Stimulated activated naive CD8-positive, alpha-beta T cell treated with anti-CD3 and anti-CD28 coated beads, Interleukin-15, amount 100 ng/mL, for 72 hours (primary cell): ENCODE measurements at regions not wholly inside any gene's neighbourhood (a gene's known extent, or its start where the extent isn't known, plus 50 kb on each side); places are given as distances from the start of the nearest gene placed in this dataset.

Source experiments
- ATAC-seq: fragments of 150-1000 bp; cut with Tn5 transposase; 2 replicates; pipeline ENCODE4 v1.10.0; 2021; ENCODE audit warnings: mild to moderate bottlenecking, moderate library complexity
- DNase-seq, 2 donors: peaks; one replicate each; pipeline ENCODE4 v3.0.0; 2021 to 2022
- H3K27ac Mint-ChIP-seq, 2 donors: one replicate each; pipeline ENCODE4 v1.8.0; 2022; ENCODE audit warnings: mild to moderate bottlenecking in 2 of 2, mixed read lengths in 2 of 2, moderate library complexity in 2 of 2
- H3K27me3 Mint-ChIP-seq: one replicate; pipeline ENCODE4 v1.8.0; 2022; ENCODE audit warnings: mixed read lengths
- H3K4me1 Mint-ChIP-seq: one replicate; pipeline ENCODE4 v1.8.0; 2022; ENCODE audit warnings: mild to moderate bottlenecking, mixed read lengths
- H3K4me3 Mint-ChIP-seq, 2 donors: one replicate each; pipeline ENCODE4 v1.8.0; 2022; ENCODE audit warnings: mild to moderate bottlenecking in 2 of 2, mixed read lengths in 2 of 2, moderate library complexity in 1 of 2
- H3K9me3 Mint-ChIP-seq, 2 donors: one replicate each; pipeline ENCODE4 v1.8.0; 2022; ENCODE audit warnings: mixed read lengths in 2 of 2

DNA sequence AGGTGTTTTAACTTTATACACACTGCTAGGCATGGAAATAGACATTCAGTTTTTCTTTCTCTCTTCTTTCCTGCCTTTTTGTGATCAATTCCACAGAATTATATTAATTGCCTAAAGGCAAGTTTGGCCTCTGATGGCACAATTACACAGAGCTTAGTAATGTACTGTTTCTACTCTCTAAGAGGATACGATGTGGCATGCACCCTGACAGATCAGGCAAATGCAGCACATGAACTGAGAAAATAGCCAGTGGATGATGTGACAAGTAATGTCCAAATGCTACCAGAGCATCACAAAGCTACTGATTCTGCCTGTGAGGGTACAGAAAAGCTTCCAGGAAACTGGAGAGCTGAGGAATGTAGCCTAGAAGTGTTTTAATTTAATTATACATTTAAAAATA, 233.8 kb upstream of the PRR20A start:
- H3K27me3 Mint-ChIP-seq: no peaks in the 10 kb centered on the region
- DNase-seq (no peak), ATAC-seq (no peak)
- H3K4me1 Mint-ChIP-seq: no peaks in the 10 kb centered on the region
- no peak overlapping the region for H3K4me3 Mint-ChIP-seq
- peaks cover 0 to 9% of the 10 kb centered on the region in 2 donors for H3K9me3 Mint-ChIP-seq
- no peak overlapping the region for H3K27ac Mint-ChIP-seq

DNA sequence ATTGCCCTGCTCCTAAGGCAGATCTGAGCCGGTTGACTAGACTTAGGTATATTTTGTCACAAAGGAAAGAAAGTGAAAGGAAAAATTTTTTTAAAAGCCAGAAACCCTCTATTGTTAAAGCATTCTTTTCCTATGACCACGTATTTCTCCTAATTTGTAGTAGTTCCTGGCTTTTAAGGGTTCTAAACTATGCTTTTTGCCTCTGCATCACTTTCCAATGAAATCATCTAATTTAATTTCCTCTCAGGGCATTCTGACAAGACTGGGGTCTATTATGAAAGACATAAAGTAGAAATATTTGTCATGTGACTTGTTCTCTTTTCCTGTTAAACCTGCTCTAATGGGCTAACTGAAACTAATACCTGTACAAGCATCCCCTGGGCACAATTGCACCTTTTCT, 233.0 kb upstream of the PRR20A start:
- ATAC-seq (no peak), DNase-seq (no peak)
- H3K9me3 Mint-ChIP-seq: peaks cover 0 to 9% of the 10 kb centered on the region in 2 donors
- no peak overlapping the region for H3K4me3 Mint-ChIP-seq
- H3K27me3 Mint-ChIP-seq: no peaks in the 10 kb centered on the region
- H3K4me1 Mint-ChIP-seq: no peaks in the 10 kb centered on the region
- H3K27ac Mint-ChIP-seq: no peak overlapping the region

GRCh38 chr13:56909896-56910600, 230.7 kb upstream of the PRR20A start:
- H3K4me1 Mint-ChIP-seq: no peaks in the 10 kb centered on the region
- no peak overlapping the region for H3K27ac Mint-ChIP-seq
- ATAC-seq: no peak
- H3K27me3 Mint-ChIP-seq: no peaks in the 10 kb centered on the region
- no peak for DNase-seq
- H3K9me3 Mint-ChIP-seq: peaks cover 0 to 9% of the 10 kb centered on the region in 2 donors
- no peak overlapping the region for H3K4me3 Mint-ChIP-seq

DNA sequence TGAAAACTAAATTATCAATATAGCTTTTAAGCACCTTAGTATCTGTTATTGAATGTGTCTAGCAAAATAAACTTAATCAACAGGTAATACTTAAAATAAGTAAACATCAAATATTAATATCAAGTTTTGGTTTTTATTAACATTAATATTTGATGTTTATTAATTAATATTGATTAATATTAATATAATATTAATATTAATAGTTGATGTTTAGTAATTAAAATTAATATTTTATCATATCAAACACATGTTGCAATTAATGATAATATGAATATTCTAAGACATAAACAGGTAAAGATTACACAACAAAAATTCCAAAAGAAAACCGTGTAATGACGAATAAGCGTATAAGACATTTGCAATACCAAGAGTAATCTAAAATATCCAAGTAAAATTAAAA, 222.8 kb upstream of the PRR20A start:
- DNase-seq (no peak), ATAC-seq (no peak)
- Mint-ChIP-seq H3K4me3 (no peak overlapping the region), H3K9me3 (peaks cover 9 to 11% of the 10 kb centered on the region in 2 donors), H3K27ac (no peak overlapping the region), H3K27me3 (no peaks in the 10 kb centered on the region), H3K4me1 (no peaks in the 10 kb centered on the region)

DNA sequence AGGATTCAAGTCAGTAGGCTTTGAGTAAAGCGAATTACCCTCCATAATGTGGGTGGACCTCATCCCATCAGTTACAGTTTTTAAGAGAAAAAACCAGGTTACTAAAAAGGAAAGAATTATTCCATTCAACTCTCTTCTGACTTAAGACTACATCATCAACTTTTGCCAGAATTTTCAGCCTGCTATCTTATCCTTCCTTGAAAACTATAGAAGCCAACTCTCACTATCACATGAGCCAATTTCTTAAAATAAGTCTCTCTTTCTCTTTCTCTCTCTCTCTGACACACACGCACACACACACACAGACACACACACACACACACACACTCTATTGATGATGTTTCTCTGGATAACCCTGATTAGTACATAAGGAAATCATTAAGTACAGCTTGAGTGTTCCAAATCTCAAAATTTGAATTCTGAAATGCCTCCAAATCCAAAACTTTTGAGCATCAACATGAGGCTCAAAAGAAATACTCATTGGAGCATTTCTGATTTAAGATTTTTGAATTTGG, 217.0 kb upstream of the PRR20A start:
- DNase-seq: no peak
- H3K9me3 Mint-ChIP-seq: peaks cover 4 to 34% of the 10 kb centered on the region in 2 donors
- no peak for ATAC-seq
- H3K4me3 Mint-ChIP-seq: no peak overlapping the region
- no peaks in the 10 kb centered on the region for H3K4me1 Mint-ChIP-seq
- no peaks in the 10 kb centered on the region for H3K27me3 Mint-ChIP-seq
- no peak overlapping the region for H3K27ac Mint-ChIP-seq

DNA sequence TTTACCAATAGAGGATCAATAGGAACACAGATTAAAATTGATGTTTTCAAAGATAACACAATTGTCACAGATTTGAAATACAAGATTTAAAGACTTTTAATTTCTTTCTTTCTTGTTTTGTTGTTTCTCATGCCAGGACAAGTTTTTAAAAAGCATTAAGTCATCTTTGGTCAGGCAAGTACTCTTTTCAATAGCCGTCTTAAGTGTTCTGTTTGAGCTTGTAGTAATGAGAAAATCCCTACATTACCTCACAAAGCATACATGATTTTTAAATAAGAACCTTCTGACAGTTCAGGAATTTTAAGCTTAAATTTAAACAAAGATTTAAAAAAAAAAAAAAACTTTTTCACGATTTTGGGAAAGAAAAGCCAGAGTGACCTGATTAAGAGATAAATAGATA, 216.3 kb upstream of the PRR20A start:
- Mint-ChIP-seq H3K4me1 (no peaks in the 10 kb centered on the region), H3K4me3 (no peak overlapping the region), H3K27me3 (no peaks in the 10 kb centered on the region), H3K27ac (no peak overlapping the region), H3K9me3 (peaks cover 0 to 41% of the 10 kb centered on the region in 2 donors)
- ATAC-seq: no peak
- DNase-seq: no peak

GRCh38 chr13:56932104-56932503, 208.6 kb upstream of the PRR20A start:
- no peak for ATAC-seq

GRCh38 chr13:56953965-56954364, 186.8 kb upstream of the PRR20A start:
- H3K4me3 Mint-ChIP-seq: no peak overlapping the region
- no peak overlapping the region for H3K27ac Mint-ChIP-seq
- no peaks in the 10 kb centered on the region for H3K4me1 Mint-ChIP-seq
- no peaks in the 10 kb centered on the region for H3K9me3 Mint-ChIP-seq
- DNase-seq (no peak), ATAC-seq (no peak)
- no peaks in the 10 kb centered on the region for H3K27me3 Mint-ChIP-seq

More at GRCh38 chr13:56932104-56932503, 208.6 kb upstream of the PRR20A start:
- Mint-ChIP-seq H3K27me3 (no peaks in the 10 kb centered on the region), H3K27ac (no peak overlapping the region), H3K4me3 (no peak overlapping the region), H3K9me3 (peaks cover 4 to 39% of the 10 kb centered on the region in 2 donors), H3K4me1 (no peaks in the 10 kb centered on the region)
- DNase-seq: no peak

GRCh38 chr13:56975647-56976046, 165.1 kb upstream of the PRR20A start:
- H3K9me3 Mint-ChIP-seq: peaks cover 9 to 13% of the 10 kb centered on the region in 2 donors
- DNase-seq: no peak
- no peaks in the 10 kb centered on the region for H3K27me3 Mint-ChIP-seq
- no peak overlapping the region for H3K4me3 Mint-ChIP-seq
- no peak for ATAC-seq
- H3K27ac Mint-ChIP-seq: no peak overlapping the region
- no peaks in the 10 kb centered on the region for H3K4me1 Mint-ChIP-seq

DNA sequence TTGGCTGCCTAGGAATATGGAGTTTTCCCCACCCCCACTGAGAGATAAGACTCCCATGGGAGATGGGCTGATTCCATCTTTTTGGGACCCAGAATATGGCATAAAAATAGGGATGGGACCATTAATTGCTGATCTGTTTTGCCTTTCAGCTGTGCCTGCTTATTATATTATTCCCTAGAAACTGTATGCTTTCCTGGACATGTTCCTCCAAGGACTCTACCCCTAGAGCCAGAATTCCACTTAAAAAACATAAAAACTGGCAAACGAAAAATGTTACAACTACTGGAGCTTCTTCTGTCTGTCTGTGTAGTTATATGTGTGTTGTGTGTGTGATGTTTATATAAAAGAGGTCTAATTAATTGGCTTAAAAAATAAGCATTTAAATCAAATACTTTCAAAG, 159.9 kb upstream of the PRR20A start:
- H3K9me3 Mint-ChIP-seq: peaks cover 0 to 6% of the 10 kb centered on the region in 2 donors
- DNase-seq (no peak), ATAC-seq (no peak)
- no peaks in the 10 kb centered on the region for H3K4me1 Mint-ChIP-seq
- no peaks in the 10 kb centered on the region for H3K27me3 Mint-ChIP-seq
- no peak overlapping the region for H3K4me3 Mint-ChIP-seq
- no peak overlapping the region for H3K27ac Mint-ChIP-seq

DNA sequence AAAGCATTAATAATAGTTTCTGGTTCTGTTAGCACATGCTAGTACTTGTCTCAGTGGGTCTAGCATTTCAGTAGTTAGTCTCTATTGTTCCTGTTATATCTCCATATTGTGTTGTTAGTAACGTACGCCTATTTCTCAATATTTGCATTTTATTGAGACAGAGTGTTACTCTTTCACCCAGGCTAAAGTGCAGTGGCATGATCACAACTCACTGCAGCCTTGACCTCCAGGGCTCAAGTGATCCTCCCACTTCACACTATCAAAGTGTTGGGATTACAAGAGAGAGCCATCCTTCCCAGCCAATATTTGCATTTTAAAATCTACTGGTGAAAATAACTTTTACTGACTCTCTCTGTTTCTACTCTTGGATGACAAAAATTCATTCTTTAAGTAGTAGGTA, 154.6 kb upstream of the PRR20A start:
- no peak for DNase-seq
- H3K27ac Mint-ChIP-seq: no peak overlapping the region

GRCh38 chr13:56988543-56988942, 152.2 kb upstream of the PRR20A start:
- no peak overlapping the region for H3K4me3 Mint-ChIP-seq
- no peaks in the 10 kb centered on the region for H3K27me3 Mint-ChIP-seq
- peaks cover 5 to 8% of the 10 kb centered on the region in 2 donors for H3K9me3 Mint-ChIP-seq
- no peaks in the 10 kb centered on the region for H3K4me1 Mint-ChIP-seq
- ATAC-seq (no peak), DNase-seq (no peak)
- no peak overlapping the region for H3K27ac Mint-ChIP-seq

More for the DNA sequence above, 154.6 kb upstream of the PRR20A start:
- no peaks in the 10 kb centered on the region for H3K27me3 Mint-ChIP-seq
- no peak overlapping the region for H3K4me3 Mint-ChIP-seq
- peaks cover 5 to 8% of the 10 kb centered on the region in 2 donors for H3K9me3 Mint-ChIP-seq
- ATAC-seq: no peak
- no peaks in the 10 kb centered on the region for H3K4me1 Mint-ChIP-seq

DNA sequence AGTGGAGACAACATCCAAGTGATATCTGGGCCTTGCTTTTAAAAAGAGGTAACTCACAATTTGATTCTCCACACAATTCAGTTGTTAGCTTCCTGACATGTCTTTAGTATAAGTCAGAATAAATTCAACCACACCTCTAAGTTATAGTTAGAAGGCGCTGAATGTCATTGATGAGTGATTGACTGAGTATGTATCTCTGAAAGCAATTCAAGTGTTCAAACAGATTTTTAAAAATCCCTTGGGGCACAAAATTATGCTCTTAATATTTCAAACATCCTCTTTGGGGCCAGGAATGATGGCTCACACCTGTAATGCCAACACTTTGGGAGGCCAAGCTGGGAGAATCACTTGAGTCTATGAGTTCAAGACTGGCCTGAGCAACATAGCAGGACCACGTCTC, 137.0 kb upstream of the PRR20A start:
- Mint-ChIP-seq H3K27me3 (no peaks in the 10 kb centered on the region), H3K4me1 (no peaks in the 10 kb centered on the region), H3K9me3 (peaks cover 0 to 12% of the 10 kb centered on the region in 2 donors), H3K27ac (no peak overlapping the region), H3K4me3 (no peak overlapping the region)
- no peak for DNase-seq
- ATAC-seq: no peak

GRCh38 chr13:57017357-57017756, 123.4 kb upstream of the PRR20A start:
- no peak overlapping the region for H3K27ac Mint-ChIP-seq
- ATAC-seq (no peak), DNase-seq (no peak)
- H3K4me1 Mint-ChIP-seq: no peaks in the 10 kb centered on the region
- no peaks in the 10 kb centered on the region for H3K27me3 Mint-ChIP-seq
- H3K9me3 Mint-ChIP-seq: peaks cover 12 to 13% of the 10 kb centered on the region in 2 donors
- no peak overlapping the region for H3K4me3 Mint-ChIP-seq

GRCh38 chr13:57018915-57019314, 121.8 kb upstream of the PRR20A start:
- no peaks in the 10 kb centered on the region for H3K4me1 Mint-ChIP-seq
- peaks cover 13 to 22% of the 10 kb centered on the region in 2 donors for H3K9me3 Mint-ChIP-seq
- H3K27me3 Mint-ChIP-seq: no peaks in the 10 kb centered on the region
- no peak overlapping the region for H3K4me3 Mint-ChIP-seq
- no peak overlapping the region for H3K27ac Mint-ChIP-seq
- ATAC-seq: no peak
- DNase-seq: no peak

DNA sequence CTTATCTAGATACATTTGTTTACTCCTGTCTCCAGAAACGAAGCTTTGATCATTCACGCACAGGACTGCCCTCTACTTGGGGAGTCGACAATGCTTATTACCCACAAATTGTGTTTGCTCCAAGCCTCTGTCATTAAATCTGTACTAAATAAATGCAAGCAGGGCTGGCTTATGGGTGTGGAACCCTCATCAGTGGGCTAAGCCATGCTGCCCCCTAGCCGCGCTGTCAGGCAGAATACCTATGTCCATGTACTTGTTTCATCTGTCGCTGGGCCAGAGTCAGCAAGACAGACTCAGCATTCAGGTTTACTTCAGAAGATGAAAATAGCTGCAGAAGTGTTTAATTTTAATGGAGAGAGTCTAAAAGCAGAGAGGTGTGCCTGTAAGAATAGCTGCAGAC, 110.0 kb upstream of the PRR20A start:
- DNase-seq (no peak), ATAC-seq (no peak)
- Mint-ChIP-seq H3K27ac (no peak overlapping the region), H3K27me3 (no peaks in the 10 kb centered on the region), H3K9me3 (peaks cover 8 to 15% of the 10 kb centered on the region in 2 donors), H3K4me1 (no peaks in the 10 kb centered on the region), H3K4me3 (no peak overlapping the region)

DNA sequence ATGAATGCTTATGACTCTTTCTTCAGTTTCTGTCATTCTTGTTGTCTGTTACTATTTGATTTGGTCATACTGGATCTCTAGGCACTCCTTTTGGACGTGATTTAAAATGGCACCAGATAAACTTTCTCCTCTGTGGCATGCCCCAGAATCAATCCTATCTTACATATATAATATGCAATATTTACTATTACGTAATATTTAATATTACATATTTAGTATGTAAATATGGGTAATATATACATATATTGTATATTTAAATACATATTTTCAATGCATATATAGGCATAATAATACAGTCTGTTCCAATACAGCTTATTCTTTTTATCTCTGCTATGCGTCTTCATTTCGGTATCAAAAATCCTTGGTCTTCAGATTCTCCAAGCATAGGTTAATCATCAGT, 104.4 kb upstream of the PRR20A start:
- ATAC-seq: no peak
- no peak for DNase-seq
- Mint-ChIP-seq H3K4me1 (no peaks in the 10 kb centered on the region), H3K27ac (no peak overlapping the region), H3K4me3 (no peak overlapping the region), H3K27me3 (no peaks in the 10 kb centered on the region), H3K9me3 (peaks cover 3 to 7% of the 10 kb centered on the region in 2 donors)
